ENCODE measurements at regions not wholly inside any gene's neighbourhood (a gene's known extent, or its start where the extent isn't known, plus 50 kb on each side); places are given as distances from the start of the nearest gene placed in this dataset.
A peak's percentile ranks its signal among the peaks of the same experiment; 100 is the strongest.

DNA sequence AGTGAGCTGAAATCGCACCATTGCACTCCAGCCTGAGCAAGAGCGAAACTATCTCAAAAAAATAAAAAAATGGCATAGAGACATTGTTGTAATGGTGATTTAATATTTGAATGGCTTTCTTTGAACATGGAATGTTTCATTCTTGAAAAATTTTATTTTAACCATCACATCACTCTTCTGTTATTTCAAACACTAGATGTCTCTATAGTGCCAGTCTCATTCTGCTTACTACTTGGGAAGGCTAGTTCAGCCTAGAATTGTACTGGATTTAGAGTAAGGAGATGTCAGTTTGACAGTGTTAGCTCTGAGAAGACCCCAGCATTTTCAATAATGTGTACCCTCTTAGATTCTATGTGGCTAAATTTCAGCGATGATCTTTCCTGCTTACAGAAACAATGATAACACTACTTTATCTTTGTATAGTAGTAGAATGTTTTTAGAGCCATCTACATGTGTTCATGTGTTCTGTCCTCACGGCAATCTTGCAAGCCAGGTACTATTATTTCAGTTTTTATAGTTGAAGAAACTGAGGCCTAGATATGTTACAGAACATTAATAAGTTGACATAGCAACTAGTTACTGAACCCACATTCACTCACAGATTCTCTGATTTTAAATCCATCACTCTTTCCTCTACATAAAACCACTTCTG is 142.9 kb upstream of the ZSWIM2 start:
- TF ChIP-seq CREBBP (IDR thresholded peaks at IDR 0.05; ENCODE audit: low read depth, low read length) (no peak), HEY1 (CRISPR knock-in tag; IDR thresholded peaks at IDR 0.05; ENCODE audit: borderline replicate concordance) (no peak), RAD21 (CRISPR knock-in tag; conservative IDR thresholded peaks at IDR 0.05 in 1 of 2, IDR thresholded peaks at IDR 0.05 in 1 of 2) (peak in 1 of 2 experiments; percentile 38; a peak in 2 of 4 replicates)
- TF ChIP-seq, protein P1, sequence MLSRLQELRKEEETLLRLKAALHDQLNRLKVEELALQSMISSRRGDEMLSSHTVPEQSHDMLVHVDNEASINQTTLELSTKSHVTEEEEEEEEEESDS (CRISPR knock-in tag; IDR thresholded peaks at IDR 0.05), result no peak
- H3K79me2 ChIP-seq (ENCODE audit: control insufficient read depth, insufficient read depth, low read length), result no peaks in the 10 kb centered on the region
- no peak overlapping the region for H3K4me2 ChIP-seq (ENCODE audit: insufficient read depth, low read length)
- CTCF ChIA-PET (ENCODE audit: low intra/inter-chr PET ratio), result interaction anchor here (1.3 kb wide), 1 partner anchor 462 kb away, joined by 5 read pairs; no protein-coding TSS in a partner anchor
- in situ Hi-C loops (cut with MboI) (no loop called here), intact Hi-C loops (cut with micrococcal nuclease) (loop anchor here (10.0 kb wide), 1 partner anchor 463 kb away; no protein-coding TSS in a partner anchor)
- H3K9me1 ChIP-seq (ENCODE audit: control insufficient read depth, insufficient read depth, low read length), result no peaks in the 10 kb centered on the region
- no peaks in the 10 kb centered on the region for H3K4me1 ChIP-seq (replicated peaks in 1 of 2; ENCODE audit: control insufficient read depth in 2 of 2, insufficient read depth in 2 of 2, low read length in 2 of 2)
- BruUV-seq (replicated peaks), result no TSS peak
- H3K9ac ChIP-seq (ENCODE audit: insufficient read depth in 1 of 2, low read depth in 2 of 2, low read length in 2 of 2), result no peak overlapping the region
- no peak overlapping the region for H3K4me3 ChIP-seq
- FAIRE-seq (no peak), ATAC-seq (peak; percentile 50; the same call in 1 of the 3 replicates), DNase-seq (ENCODE audit: extremely low read depth in 1 of 4, low spot score in 3 of 4) (no peak)
- H2AFZ ChIP-seq (ENCODE audit: low read depth, low read length), result no peak overlapping the region
- H3K9me3 ChIP-seq (replicated peaks; ENCODE audit: control insufficient read depth, insufficient read depth, low read depth, low read length), result no peaks in the 10 kb centered on the region
- H3K36me3 ChIP-seq (ENCODE audit: control insufficient read depth, insufficient read depth, low read length), result no peaks in the 10 kb centered on the region
- POLR2A ChIA-PET, result no interaction called here
- H3K27me3 ChIP-seq (ENCODE audit: control insufficient read depth in 2 of 2, insufficient read depth in 2 of 2, low read length in 2 of 2), result no peaks in the 10 kb centered on the region
- H4K20me1 ChIP-seq (replicated peaks; ENCODE audit: control insufficient read depth, insufficient read depth, low read length), result no peaks in the 10 kb centered on the region
- WGBS (ENCODE audit: insufficient coverage, low coverage, missing lambda C conversion rate), result 14% methylated on average over 4 of the region's 4 CpGs
- no peak overlapping the region for H3K27ac ChIP-seq (ENCODE audit: extremely low read depth, low read depth, low read length)

DNA sequence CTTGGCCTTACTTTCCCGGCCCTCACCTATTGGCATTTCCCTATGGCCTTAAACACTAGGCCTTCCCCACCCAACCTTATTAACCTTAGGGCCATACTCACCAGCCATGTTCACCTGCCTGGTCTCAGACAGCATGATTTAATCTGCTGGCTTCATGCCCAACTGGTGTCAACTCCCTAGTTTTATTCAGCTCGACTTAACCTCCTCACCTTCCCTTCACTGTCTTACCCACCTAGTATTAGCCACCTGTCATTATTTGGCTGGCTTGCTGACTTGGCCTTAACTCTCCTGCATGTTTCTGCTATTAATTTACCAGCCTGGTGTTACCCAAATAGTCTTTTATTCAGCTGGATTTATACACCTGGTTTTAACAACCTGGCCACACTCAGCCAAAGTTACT is 136.0 kb upstream of the ZSWIM2 start:
- WGBS (ENCODE audit: insufficient coverage, low coverage, missing lambda C conversion rate), result 32% methylated on average over 2 of the region's 2 CpGs
- intact Hi-C loops (cut with micrococcal nuclease), result no loop called here
- in situ Hi-C loops (cut with MboI), result no loop called here

More for the DNA sequence above, 136.0 kb upstream of the ZSWIM2 start:
- H4K20me1 ChIP-seq (replicated peaks; ENCODE audit: control insufficient read depth, insufficient read depth, low read length), result no peaks in the 10 kb centered on the region
- CTCF ChIA-PET (ENCODE audit: low intra/inter-chr PET ratio), result no interaction called here
- H3K36me3 ChIP-seq (ENCODE audit: control insufficient read depth, insufficient read depth, low read length), result no peaks in the 10 kb centered on the region
- BruUV-seq (replicated peaks), result no TSS peak
- H3K9ac ChIP-seq (ENCODE audit: insufficient read depth in 1 of 2, low read depth in 2 of 2, low read length in 2 of 2), result no peak overlapping the region
- no peak overlapping the region for H3K27ac ChIP-seq (ENCODE audit: extremely low read depth, low read depth, low read length)
- H3K79me2 ChIP-seq (ENCODE audit: control insufficient read depth, insufficient read depth, low read length), result no peaks in the 10 kb centered on the region
- POLR2A ChIA-PET, result no interaction called here
- TF ChIP-seq MTA1 (IDR thresholded peaks at IDR 0.05; ENCODE audit: borderline replicate concordance), result no peak
- TF ChIP-seq ZNF143 (CRISPR knock-in tag; IDR thresholded peaks at IDR 0.05), result no peak
- TF ChIP-seq HNRNPLL (IDR thresholded peaks at IDR 0.05; ENCODE audit: low read depth, low read length, poor library complexity, severe bottlenecking), result no peak
- no peak for TF ChIP-seq ZNF311 (CRISPR knock-in tag; IDR thresholded peaks at IDR 0.05)
- no peak for TF ChIP-seq ELK1 (CRISPR knock-in tag; IDR thresholded peaks at IDR 0.05)
- no peak for TF ChIP-seq CBX3 (IDR thresholded peaks at IDR 0.05; ENCODE audit: borderline replicate concordance in 1 of 2, low read length in 2 of 2)
- TF ChIP-seq FIP1L1 (IDR thresholded peaks at IDR 0.05; ENCODE audit: low read depth, low read length, poor library complexity, severe bottlenecking), result no peak
- no peak for TF ChIP-seq RBM39 (optimal IDR thresholded peaks at IDR 0.05; ENCODE audit: low read depth, low read length)
- H3K4me2 ChIP-seq (ENCODE audit: insufficient read depth, low read length), result no peak overlapping the region
- ATAC-seq (no peak), FAIRE-seq (no peak), DNase-seq (ENCODE audit: extremely low read depth in 1 of 4, low spot score in 3 of 4) (no peak)
- H3K4me3 ChIP-seq, result no peak overlapping the region
- H3K4me1 ChIP-seq (replicated peaks in 1 of 2; ENCODE audit: control insufficient read depth in 2 of 2, insufficient read depth in 2 of 2, low read length in 2 of 2), result no peaks in the 10 kb centered on the region
- H3K9me1 ChIP-seq (ENCODE audit: control insufficient read depth, insufficient read depth, low read length), result no peaks in the 10 kb centered on the region
- H3K27me3 ChIP-seq (ENCODE audit: control insufficient read depth in 2 of 2, insufficient read depth in 2 of 2, low read length in 2 of 2), result no peaks in the 10 kb centered on the region
- H2AFZ ChIP-seq (ENCODE audit: low read depth, low read length), result no peak overlapping the region
- H3K9me3 ChIP-seq (replicated peaks; ENCODE audit: control insufficient read depth, insufficient read depth, low read depth, low read length), result no peaks in the 10 kb centered on the region; the same call in 1 of the 2 replicates

Measured in K562 (cell line).